Ramos (cell line): ENCODE measurements at regions not wholly inside any gene's neighbourhood (a gene's known extent, or its start where the extent isn't known, plus 50 kb on each side); places are given as distances from the start of the nearest gene placed in this dataset.

ENCODE experiments used
- in situ Hi-C: fragments of 300-500 bp; cut with MboI; formaldehyde crosslinking; loops from one replicate; pipeline ENCODE4 v1.14.3; 2022; ENCODE audit warnings: low sequenced_read_pairs; ENCODE audit not compliant: unreplicated experiment

- in situ Hi-C loops = no loop called here
Observed at GRCh38 chr3:16834214-16834613, 50.5 kb upstream of the PLCL2 start.

DNA sequence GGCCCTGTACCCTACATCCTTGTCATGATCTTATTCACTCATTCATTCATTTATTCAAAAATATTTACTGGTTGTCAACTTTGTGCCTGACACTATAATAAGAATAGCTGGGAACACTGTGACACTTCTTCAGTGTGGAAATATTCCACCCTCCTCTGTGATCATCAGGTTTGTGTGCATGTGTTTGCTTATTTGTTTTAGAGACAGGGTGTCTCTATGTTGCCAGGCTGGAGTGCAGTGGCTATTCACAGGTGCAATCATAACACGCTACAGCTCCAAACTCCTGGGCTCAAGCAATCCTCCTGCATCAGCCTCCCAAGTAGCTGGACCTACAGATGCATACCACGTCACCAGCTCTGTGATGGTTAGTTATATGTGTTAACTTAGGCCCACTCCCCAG lies 50.0 kb upstream of the PLCL2 start:
- in situ Hi-C loops = no loop called here
